GM21737 (cell line): ENCODE measurements at regions not wholly inside any gene's neighbourhood (a gene's known extent, or its start where the extent isn't known, plus 50 kb on each side); places are given as distances from the start of the nearest gene placed in this dataset.

Source experiments
- ATAC-seq: cut with Tn5 transposase; IDR thresholded peaks from one replicate; pipeline ENCODE4 v1.9.1; 2021; ENCODE audit warnings: mild to moderate bottlenecking, moderate library complexity; ENCODE audit not compliant: unreplicated experiment

- ATAC-seq, result no peak
These were observed 233.5 kb downstream of the OMA1 start for GRCh38 chr1:58312971-58313563.

DNA sequence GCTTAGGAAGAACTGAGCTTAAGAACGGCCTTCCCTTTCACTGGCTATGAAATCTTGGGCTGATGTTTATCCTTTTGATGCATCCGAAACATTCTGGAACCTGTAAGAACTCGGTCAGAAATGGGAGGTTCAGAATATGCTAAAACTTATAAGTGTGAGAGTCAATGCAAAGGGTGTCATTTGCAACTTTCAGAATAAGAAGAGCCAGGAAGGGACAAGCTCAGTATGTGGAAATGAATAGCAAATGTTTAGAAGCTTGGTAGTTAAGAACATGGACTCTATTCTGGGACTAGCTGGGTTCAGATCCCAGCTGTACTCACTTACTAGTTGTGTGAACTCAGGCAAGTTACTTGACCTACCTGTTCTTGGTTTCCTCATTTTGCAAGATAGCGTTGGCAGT lies 234.1 kb downstream of the OMA1 start:
- no peak for ATAC-seq

- no peak for ATAC-seq
These were observed 235.6 kb downstream of the OMA1 start for GRCh38 chr1:58310881-58311280.

DNA sequence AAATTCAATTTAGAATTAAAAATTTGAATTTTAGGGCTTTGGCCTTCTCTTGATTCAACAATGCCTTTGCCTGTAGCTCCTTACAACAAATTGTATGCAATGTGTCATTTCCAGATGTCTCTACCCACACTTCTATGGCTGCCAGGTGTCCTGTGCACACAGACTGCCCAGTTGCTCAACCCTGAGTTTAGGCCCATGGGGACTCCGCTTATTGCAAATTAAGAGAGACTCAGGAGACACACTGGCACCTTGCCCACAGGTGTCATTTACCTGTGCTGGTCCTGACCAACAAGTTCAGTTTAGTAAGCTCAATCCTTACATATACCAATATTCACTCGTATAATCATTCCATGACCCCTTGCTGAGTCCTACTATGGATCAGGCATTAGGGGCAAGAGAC lies 236.1 kb downstream of the OMA1 start:
- ATAC-seq, result no peak

- no peak for ATAC-seq
These were observed 238.3 kb downstream of the OMA1 start for GRCh38 chr1:58308206-58308605.

DNA sequence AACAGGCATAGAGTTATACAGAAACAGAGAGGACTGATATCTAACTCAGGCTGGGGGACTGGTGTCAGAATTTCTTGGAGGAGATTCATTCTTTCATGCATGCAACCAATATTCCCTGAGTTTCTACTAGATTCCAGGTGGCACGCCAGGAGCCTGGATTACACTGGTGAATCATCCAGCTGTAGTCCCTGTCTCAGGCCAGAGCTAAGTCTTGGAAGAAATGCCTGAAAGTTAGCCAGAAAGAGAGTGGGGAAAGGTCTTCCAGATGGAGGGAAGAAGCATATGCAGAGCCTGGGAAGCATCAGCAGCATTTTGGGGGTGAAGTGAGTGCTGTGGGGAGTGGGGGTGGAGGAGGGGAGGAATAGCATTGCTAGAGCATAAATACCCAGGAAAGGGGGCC lies 239.1 kb downstream of the OMA1 start:
- ATAC-seq, result no peak

- no peak for ATAC-seq
These were observed 240.9 kb downstream of the OMA1 start for GRCh38 chr1:58305622-58306021.

- no peak for ATAC-seq
These were observed 242.1 kb downstream of the OMA1 start for GRCh38 chr1:58304346-58304975.

DNA sequence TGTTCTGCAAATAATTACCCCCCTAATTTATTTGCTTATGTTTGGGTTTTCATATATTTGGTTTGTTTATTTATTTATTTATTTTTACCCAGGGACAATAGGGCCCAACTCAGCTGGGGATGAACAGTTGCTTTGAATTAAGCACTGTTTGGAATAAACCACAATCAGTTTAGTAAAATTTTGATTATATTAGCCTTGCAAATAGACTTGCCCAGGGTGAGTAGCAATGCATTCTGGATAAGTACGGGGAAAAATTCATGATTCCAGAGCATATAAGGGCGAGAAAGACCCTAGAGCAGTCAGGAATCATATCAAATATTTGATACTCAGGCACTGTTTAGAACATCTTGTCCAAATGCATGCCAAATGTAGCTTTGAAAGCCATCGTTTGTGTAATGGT lies 242.7 kb downstream of the OMA1 start:
- ATAC-seq, result no peak

DNA sequence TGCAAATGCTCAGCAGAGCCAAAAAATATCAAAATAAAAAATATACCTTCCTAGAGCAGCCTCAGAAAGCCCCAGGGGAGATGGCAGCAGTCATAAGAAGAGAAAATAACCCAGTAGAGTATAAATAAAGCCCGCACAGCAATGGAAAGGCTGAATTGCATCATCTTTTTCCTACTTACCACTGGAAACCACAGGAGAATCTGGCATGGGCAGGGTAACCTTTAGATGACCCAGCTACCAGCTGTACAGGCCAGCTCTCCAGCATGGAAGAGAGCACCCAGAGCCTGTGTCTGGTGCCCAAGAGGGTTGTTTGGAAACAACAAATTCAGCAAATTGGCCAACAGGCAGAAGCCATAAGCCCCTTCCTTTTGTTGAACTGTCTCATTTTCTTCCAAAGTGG lies 253.1 kb downstream of the OMA1 start:
- ATAC-seq, result no peak

DNA sequence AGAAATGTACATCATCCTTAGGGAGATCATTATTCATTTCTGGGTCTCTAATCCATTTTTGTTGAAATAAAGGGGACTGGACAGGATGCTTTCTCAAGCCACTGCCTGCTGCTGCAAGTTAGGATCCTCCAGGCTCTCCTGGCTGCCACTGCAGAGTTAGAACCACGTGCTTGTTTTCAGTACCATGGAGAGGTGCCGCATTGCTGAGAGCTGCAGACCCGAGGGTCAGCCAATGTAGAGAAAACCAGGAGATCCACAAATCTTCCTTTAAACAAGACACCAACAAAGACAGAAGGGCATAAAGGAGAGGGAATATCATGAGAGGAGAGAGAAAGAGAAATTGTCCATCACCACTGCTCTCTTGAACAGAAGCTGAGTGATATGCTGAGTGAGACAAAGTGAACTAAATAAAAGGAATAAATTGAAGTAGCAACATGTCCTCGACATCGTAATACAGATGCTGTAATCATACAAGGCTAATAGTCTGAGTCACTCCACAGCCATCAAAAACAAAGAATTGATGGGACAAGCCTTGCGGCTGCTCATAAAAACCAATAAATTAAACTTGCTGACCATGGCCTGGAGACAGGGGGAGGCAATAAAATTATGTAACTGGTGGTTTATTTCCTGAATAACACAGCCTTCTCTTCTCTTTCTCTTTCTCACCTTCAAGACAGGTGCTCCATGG lies 255.7 kb downstream of the OMA1 start:
- ATAC-seq, result no peak

GRCh38 chr1:58288624-58289142 lies 257.8 kb downstream of the OMA1 start:
- ATAC-seq, result no peak

DNA sequence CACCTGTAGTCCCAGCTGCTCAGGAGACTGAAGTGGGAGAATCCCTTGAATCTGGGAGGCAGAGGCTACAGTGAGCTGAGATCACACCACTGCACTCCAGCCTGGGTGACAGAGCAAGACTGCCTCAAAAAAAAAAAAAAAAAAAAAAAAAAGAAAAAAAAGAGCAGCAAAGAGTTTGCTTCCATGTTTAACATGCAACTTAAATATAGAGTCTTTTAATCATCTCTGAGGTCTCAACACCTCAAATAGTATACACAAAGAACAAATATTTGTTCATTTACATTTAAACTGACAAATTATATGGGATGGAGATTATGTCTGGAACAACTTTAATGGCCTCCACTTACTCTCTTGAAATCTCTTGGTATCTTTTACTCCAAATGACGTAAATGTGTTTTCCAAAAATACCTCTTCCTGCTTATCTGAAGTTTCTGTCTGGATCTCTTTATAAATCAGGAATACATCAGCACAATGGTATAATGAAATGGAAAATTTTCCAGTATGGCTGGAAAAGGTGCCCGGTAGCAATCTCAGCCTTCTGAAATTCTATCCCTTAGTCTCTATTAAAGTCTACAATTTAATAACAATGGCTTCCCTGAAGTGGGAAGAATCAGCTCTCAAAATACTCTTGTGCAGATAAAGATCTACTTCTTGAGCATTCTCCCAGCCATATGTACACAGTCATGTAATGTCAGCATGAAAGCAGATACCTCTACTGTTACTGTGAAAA lies 258.5 kb downstream of the OMA1 start:
- ATAC-seq, result no peak

GRCh38 chr1:58284225-58284510 lies 262.4 kb downstream of the OMA1 start:
- ATAC-seq, result no peak

- no peak for ATAC-seq
These were observed 262.9 kb downstream of the OMA1 start for GRCh38 chr1:58283388-58284224.

- no peak for ATAC-seq
These were observed 263.7 kb downstream of the OMA1 start for GRCh38 chr1:58282623-58283387.

DNA sequence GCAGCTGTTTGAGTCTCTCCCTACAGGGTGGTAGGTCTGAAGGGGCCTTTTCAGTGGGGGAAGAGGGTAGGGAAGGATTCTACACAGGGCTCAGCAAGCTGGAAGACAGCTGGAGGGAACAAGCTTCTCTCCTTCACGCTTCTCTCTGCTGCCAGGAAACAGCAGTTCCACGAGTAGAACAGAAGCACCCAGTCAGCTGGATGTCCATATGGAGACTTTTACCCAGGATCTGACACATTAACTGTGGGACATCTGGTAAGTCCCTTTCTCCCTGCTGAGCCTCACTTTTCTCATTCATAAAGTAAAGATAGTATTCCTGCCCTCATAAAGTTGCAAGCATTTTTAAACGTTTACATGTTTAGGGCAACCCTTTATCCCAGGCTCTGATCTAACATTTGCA lies 280.3 kb downstream of the OMA1 start:
- no peak for ATAC-seq

- no peak for ATAC-seq
These were observed 282.1 kb downstream of the OMA1 start for GRCh38 chr1:58264462-58264861.

DNA sequence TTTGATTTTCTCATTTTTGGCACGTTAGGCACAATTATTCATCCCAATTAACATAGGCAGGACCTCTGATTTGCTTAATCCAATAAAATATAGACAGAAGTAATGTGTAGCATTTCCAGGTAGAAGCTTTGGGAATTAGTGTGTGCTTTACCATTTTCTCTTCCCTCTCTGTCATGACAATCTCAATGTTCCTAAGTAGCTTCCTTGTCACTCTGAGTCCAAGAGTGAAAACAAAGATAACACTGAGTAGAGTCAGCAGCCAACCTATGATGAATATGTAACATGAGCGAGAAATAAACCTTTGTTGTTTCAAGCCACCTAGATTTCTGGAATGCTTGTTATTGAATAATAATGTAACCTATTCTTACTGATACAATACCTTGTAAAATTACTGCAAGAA lies 283.8 kb downstream of the OMA1 start:
- no peak for ATAC-seq

GRCh38 chr1:58258082-58258481 lies 288.4 kb downstream of the OMA1 start:
- no peak for ATAC-seq
